ENCODE measurements at regions not wholly inside any gene's neighbourhood (a gene's known extent, or its start where the extent isn't known, plus 50 kb on each side); places are given as distances from the start of the nearest gene placed in this dataset.

GRCh38 chr22:49005557-49005956, 822.1 kb downstream of the BRD1 start:
- no peak for TF ChIP-seq CTCF (IDR thresholded peaks at IDR 0.05)
- TF ChIP-seq POLR2A (IDR thresholded peaks at IDR 0.05) = no peak

Data from adrenal gland (tissue), 5 donors.